Activated CD8-positive, alpha-beta memory T cell treated with anti-CD3 and anti-CD28 coated beads for 24 hours (primary cell): ENCODE measurements at regions not wholly inside any gene's neighbourhood (a gene's known extent, or its start where the extent isn't known, plus 50 kb on each side); places are given as distances from the start of the nearest gene placed in this dataset.

Experiments used
- DNase-seq: peaks from one replicate; pipeline ENCODE4 v3.0.0-alpha.2; 2020

GRCh38 chr15:96756146-96756545, 425.6 kb downstream of the NR2F2 start:
- DNase-seq: no peak

DNA sequence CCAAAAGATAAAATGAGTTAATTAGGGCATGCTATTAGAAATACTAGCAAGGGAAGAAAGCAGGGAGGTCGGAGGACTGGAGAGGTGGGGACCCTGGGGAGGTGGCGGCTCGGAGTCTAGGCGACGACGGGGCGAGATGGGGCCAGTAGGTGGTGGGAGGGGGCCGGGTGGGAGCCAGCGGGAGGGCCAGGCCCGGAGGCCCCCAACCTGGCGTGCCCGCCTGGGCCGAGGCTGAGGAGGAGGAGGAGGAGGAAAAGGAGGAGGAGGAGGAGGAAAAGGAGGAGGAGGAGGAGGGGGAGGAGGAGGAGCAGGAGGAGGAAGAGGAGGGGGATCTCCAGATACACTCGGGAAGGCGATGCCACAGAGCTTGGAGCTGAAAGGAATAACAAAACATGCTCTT, 426.2 kb downstream of the NR2F2 start:
- DNase-seq: no peak

DNA sequence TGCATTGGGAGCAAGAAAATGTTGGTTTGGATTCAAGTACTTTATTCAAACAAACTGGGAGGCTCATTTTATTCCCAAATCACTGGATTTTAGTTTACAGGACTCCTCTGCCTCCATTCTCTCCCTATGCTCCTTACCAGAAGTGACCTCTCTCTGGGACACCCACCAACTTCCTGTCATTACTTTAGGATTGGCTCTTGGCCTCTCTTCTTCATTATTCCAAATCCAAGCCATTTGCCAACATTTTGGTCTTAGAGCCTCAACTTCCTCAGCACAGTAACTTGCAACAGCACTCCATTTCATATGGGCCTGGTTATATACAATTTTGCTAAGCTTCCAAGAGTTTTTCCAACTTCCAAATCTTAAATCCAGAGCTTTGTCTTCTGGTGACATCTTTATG, 432.1 kb downstream of the NR2F2 start:
- no peak for DNase-seq

GRCh38 chr15:96764501-96764900, 434.0 kb downstream of the NR2F2 start:
- no peak for DNase-seq

DNA sequence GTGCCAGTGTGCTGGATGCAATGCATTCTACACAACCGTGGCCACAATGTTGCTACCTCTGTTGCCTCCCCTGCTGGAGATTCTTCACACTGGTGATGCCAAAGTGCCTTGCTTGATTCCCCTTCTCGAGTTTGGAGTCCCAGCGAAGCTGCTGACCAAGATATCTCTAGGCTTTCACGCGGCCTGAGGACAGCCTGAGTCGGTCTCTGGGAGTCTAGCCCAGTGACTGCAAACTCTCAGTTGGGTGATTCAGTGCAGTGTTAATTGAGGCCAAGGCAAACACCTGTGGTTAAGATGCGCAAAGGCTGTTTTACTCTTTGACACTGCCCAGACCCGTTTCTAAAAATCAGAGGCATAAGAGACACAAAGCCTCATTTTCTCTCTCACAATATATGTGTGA, 434.4 kb downstream of the NR2F2 start:
- no peak for DNase-seq

GRCh38 chr15:96766366-96766765, 435.9 kb downstream of the NR2F2 start:
- no peak for DNase-seq

GRCh38 chr15:96767703-96768434, 437.4 kb downstream of the NR2F2 start:
- DNase-seq: no peak

DNA sequence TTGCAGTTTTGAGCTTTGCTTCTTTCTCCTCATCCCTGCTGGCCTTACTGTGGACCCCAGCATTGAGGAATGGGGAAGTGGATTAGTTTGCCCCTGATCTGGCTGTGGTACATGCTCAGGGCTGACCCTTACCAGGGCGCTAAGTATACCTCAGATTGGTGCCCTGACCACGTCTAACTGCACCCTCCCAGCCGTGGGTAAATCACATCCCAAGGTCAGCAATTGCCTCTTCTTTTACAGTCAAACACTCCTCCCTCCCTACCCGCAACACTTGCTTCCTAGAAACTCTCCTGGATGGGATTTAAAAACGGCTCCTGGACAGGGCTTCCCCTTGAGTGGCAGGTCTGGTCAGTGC, 437.9 kb downstream of the NR2F2 start:
- DNase-seq: no peak

DNA sequence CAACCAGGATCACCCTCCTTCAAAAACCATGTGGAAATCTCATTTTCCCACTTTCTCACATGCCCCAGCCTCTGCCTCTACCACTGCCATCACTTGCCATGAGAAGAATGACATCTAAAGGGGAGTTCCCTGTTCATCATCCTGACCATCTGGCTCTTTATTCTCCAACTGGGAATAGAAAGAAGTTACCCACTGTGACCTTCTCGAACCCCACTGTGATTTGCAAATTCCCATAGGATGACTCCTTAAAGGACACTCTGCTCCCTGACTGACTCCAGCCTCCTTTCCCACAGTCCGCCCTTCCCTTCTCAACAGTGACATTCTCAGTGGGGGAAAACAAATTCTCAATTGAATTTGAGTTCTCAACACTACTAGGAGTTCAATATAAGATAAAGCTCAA, 440.5 kb downstream of the NR2F2 start:
- DNase-seq: no peak

DNA sequence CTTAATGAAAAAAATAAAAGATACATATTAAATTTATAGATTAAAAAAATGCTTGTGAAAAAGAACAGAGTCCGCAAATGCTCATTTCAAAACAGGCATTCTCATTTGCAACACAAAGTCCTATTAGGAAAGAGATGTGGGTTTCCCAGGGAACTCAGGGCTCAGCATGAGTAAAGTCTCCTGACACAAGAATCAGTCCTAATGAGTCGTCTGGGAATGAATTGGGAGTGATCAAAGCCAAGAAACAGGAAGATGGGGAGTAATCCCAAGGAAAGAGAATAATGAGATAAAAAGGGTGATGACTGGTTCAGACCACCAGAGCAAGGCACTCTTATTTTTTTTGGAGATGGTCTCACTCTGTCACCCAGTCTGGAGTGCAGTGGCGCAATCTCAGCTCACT, 443.7 kb downstream of the NR2F2 start:
- DNase-seq: no peak

- no peak for DNase-seq
These were observed 453.2 kb downstream of the NR2F2 start for GRCh38 chr15:96783746-96784145.

GRCh38 chr15:96790004-96790403, 459.5 kb downstream of the NR2F2 start:
- DNase-seq: no peak

- no peak for DNase-seq
These were observed 461.7 kb downstream of the NR2F2 start for GRCh38 chr15:96792216-96792615.

DNA sequence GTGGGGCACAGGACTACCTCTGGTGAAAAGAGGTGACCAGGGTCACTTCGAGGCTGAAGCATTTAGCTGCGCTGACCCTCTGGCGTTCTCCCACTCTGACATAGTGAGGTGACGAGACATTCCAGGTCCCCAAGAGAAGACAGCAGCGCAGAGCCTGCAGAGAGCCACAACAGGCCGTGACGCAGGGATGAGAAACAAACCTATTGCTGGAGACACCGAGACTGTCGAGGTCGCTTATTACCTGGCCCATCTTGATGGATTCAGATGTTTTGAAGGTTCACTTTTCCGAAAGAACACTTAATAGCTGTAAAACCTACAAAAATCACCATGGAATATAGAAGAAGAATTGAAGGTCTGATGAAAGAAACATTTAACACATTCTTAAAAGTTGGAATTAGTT, 466.3 kb downstream of the NR2F2 start:
- DNase-seq: no peak

GRCh38 chr15:96801576-96802150, 471.2 kb downstream of the NR2F2 start:
- DNase-seq: no peak

GRCh38 chr15:96802611-96803255, 472.2 kb downstream of the NR2F2 start:
- DNase-seq: no peak

DNA sequence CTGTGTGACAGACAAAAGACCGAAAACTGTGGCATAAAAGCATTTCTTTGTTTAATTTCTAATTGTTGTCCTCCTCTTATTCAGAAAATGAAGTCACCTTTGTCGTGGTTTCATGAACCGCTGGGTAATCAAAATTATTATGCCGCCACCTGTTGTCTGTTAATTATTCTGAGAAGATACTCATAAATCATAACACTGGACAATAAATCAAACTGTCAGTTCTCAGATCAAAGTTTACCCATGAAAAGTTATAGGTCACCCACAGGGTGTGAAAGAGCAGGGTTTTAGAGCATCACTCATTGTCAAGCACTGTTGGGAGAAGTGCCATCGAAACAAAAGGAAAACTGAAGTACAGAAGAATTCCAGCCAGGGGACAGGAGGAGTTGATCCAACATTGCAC, 474.3 kb downstream of the NR2F2 start:
- DNase-seq: no peak

DNA sequence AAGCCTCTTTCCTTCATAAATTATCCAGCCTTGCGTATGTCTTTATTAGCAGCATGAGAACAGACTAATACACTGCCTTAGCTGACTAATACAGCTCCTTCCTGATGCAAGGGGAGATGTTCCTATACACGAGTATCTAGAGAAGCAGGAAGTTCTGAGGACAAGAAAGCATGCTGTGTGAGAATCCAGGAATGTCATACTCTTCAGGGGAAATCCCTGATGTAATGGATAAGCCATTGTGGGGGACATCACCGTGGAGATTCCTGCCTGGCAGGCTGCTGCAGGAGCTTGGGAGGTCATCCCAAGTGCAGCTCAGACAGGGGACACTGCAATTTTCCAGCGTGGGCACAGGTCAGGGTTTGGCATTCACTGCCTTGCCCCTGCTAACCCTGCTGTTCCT, 476.9 kb downstream of the NR2F2 start:
- DNase-seq: no peak

DNA sequence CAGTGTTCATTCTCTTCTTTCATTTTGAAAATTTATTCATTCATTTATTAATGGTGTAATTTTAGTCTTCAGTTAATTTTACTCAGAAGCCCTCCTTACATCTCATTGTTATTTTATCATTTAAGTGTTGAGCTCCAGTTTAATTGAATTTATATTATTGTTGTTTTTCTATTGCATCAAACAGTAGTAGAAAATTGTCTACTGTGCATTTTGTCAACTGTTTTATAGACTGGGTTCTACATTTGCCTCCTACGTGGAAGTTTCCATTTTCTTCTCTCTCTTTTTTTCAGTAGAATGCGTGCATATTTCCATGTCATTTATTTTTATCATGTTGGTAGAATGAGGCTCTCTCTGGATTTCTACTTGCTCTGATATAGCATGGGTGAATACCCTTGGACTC, 487.4 kb downstream of the NR2F2 start:
- DNase-seq: no peak

GRCh38 chr15:96818861-96819260, 488.4 kb downstream of the NR2F2 start:
- no peak for DNase-seq

DNA sequence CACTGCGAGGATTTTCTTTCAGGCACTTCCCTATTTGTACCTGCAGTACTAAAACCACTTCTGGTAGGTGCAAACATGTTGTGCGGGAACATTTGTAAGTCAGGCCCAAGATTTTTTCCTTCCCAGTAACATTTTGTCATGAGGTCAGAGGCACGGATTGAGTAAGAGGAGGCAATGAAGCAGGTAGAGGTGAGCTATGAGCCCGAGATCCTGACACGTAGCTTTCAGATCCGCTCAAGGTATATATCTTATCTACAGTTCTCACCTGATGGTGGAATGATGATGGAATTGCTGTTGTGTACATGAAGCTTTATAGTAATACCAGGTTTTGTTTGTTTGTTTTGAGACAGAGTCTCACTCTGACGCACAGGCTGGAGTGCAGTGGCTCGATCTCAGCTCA, 497.5 kb downstream of the NR2F2 start:
- DNase-seq: no peak

GRCh38 chr15:96837241-96837970, 506.9 kb downstream of the NR2F2 start:
- no peak for DNase-seq

- DNase-seq: no peak
These were observed 507.6 kb downstream of the NR2F2 start for GRCh38 chr15:96838081-96838480.
